ENCODE measurements at regions not wholly inside any gene's neighbourhood (a gene's known extent, or its start where the extent isn't known, plus 50 kb on each side); places are given as distances from the start of the nearest gene placed in this dataset.

DNA sequence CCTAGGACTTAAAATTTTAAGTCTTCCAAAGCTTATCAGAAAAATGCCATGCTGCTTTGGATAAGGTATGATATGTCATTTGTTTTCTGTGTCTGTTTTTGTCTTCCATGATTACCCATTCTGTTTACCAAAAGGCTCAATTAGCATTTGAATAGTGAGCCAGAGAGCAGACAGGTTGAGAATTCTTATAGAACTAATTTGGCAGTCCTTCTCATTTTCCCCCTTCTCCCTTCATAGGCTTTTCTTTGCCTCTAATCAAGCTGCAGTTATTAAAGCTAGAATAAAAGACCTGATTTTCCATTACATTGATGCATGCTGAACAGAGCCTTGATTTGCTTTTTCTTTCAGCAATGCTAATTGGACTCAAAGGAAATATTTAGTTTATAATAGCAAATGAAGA is 993.0 kb downstream of the MAT2B start:
- no peak overlapping the region for H3K9ac ChIP-seq (ENCODE audit: extremely low read depth, low read length, poor library complexity, severe bottlenecking)
- peak overlapping the region; percentile 55 for H3K4me3 ChIP-seq (ENCODE audit: low read length)
- H3K4me1 ChIP-seq (ENCODE audit: control insufficient read depth, insufficient read depth, low read length): peaks cover 10% of the 10 kb centered on the region
- H3K4me1 Mint-ChIP-seq: peaks cover 36% of the 10 kb centered on the region
- H3K27ac Mint-ChIP-seq: no peak overlapping the region
- no peaks in the 10 kb centered on the region for H3K36me3 Mint-ChIP-seq (ENCODE audit: low read depth)
- TF ChIP-seq CTCF (conservative IDR thresholded peaks at IDR 0.05): no peak
- no peak overlapping the region for H3K4me3 Mint-ChIP-seq
- H3K27me3 ChIP-seq (ENCODE audit: control insufficient read depth, insufficient read depth, low read length, poor library complexity, severe bottlenecking): no peaks in the 10 kb centered on the region
- H3K36me3 ChIP-seq (ENCODE audit: control insufficient read depth, insufficient read depth, low read length): no peaks in the 10 kb centered on the region
- DNase-seq: no peak
- H3K27me3 Mint-ChIP-seq (ENCODE audit: insufficient read depth): no peaks in the 10 kb centered on the region
- no peak overlapping the region for H3K27ac ChIP-seq (ENCODE audit: low read depth, low read length)
- peaks cover 3% of the 10 kb centered on the region for H3K9me3 Mint-ChIP-seq
- no peaks in the 10 kb centered on the region for H3K9me3 ChIP-seq (ENCODE audit: control insufficient read depth, low read length)

DNA sequence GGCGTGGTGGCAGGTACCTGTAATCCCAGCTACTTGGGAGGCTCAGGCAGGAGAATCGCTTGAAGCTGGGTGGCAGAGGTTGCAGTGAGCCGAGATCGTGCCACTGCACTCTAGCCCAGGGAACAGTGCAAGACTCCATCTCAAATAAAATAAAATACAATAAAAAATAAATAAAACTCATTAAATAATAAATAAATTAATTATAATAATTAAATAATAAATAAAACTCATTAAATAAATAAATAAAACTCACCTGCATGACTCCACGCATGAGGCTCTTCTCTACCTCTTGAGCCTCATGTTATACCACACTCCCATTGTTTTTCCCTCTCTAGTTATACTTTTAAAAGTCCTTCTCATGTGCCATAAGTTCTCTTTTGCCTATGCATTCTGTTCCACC is 995.4 kb downstream of the MAT2B start:
- H3K27ac ChIP-seq (ENCODE audit: low read depth, low read length): no peak overlapping the region
- H3K27ac Mint-ChIP-seq: no peak overlapping the region

GRCh38 chr5:164501344-164501743 is 995.9 kb downstream of the MAT2B start:
- Histone ChIP-seq H3K4me1 (ENCODE audit: control insufficient read depth, insufficient read depth, low read length) (peaks cover 8% of the 10 kb centered on the region), H3K36me3 (ENCODE audit: control insufficient read depth, insufficient read depth, low read length) (no peaks in the 10 kb centered on the region), H3K27me3 (ENCODE audit: control insufficient read depth, insufficient read depth, low read length, poor library complexity, severe bottlenecking) (no peaks in the 10 kb centered on the region), H3K4me3 (ENCODE audit: low read length) (no peak overlapping the region), H3K9me3 (ENCODE audit: control insufficient read depth, low read length) (no peaks in the 10 kb centered on the region), H3K9ac (ENCODE audit: extremely low read depth, low read length, poor library complexity, severe bottlenecking) (no peak overlapping the region), H3K27ac (ENCODE audit: low read depth, low read length) (no peak overlapping the region)
- WGBS, 2 experiments (ENCODE audit: insufficient coverage in 1 of 2, insufficient read length in 1 of 2): 95 to 100% methylated on average over 2 to 3 of the region's 3 CpGs
- peaks cover 37% of the 10 kb centered on the region for H3K4me1 Mint-ChIP-seq
- no peaks in the 10 kb centered on the region for H3K36me3 Mint-ChIP-seq (ENCODE audit: low read depth)
- H3K27ac Mint-ChIP-seq: no peak overlapping the region
- DNase-seq: no peak
- no peak overlapping the region for H3K4me3 Mint-ChIP-seq
- H3K27me3 Mint-ChIP-seq (ENCODE audit: insufficient read depth): no peaks in the 10 kb centered on the region
- no peak for TF ChIP-seq CTCF (conservative IDR thresholded peaks at IDR 0.05)
- H3K9me3 Mint-ChIP-seq: peaks cover 3% of the 10 kb centered on the region

More for the DNA sequence above, 995.4 kb downstream of the MAT2B start:
- H3K36me3 Mint-ChIP-seq (ENCODE audit: low read depth): no peaks in the 10 kb centered on the region
- H3K36me3 ChIP-seq (ENCODE audit: control insufficient read depth, insufficient read depth, low read length): no peaks in the 10 kb centered on the region
- no peak overlapping the region for H3K9ac ChIP-seq (ENCODE audit: extremely low read depth, low read length, poor library complexity, severe bottlenecking)
- H3K27me3 Mint-ChIP-seq (ENCODE audit: insufficient read depth): no peaks in the 10 kb centered on the region
- H3K9me3 Mint-ChIP-seq: peaks cover 3% of the 10 kb centered on the region
- no peaks in the 10 kb centered on the region for H3K27me3 ChIP-seq (ENCODE audit: control insufficient read depth, insufficient read depth, low read length, poor library complexity, severe bottlenecking)
- H3K4me3 Mint-ChIP-seq: no peak overlapping the region
- no peak for DNase-seq
- no peaks in the 10 kb centered on the region for H3K9me3 ChIP-seq (ENCODE audit: control insufficient read depth, low read length)
- peaks cover 10% of the 10 kb centered on the region for H3K4me1 ChIP-seq (ENCODE audit: control insufficient read depth, insufficient read depth, low read length)
- H3K4me1 Mint-ChIP-seq: peaks cover 38% of the 10 kb centered on the region
- no peak for TF ChIP-seq CTCF (conservative IDR thresholded peaks at IDR 0.05)
- WGBS, 2 experiments (ENCODE audit: insufficient coverage in 1 of 2, insufficient read length in 1 of 2): 97 to 100% methylated on average over 2 to 5 of the region's 5 CpGs
- H3K4me3 ChIP-seq (ENCODE audit: low read length): no peak overlapping the region

Data from endodermal cell (in vitro differentiated cells).